Activated CD4-positive, alpha-beta T cell treated with anti-CD3 and anti-CD28 coated beads, Interleukin-2, amount 50 U/mL, for 16 hours (primary cell): ENCODE measurements at regions not wholly inside any gene's neighbourhood (a gene's known extent, or its start where the extent isn't known, plus 50 kb on each side); places are given as distances from the start of the nearest gene placed in this dataset.

Experiments used
- DNase-seq: peaks from one replicate; pipeline ENCODE4 v3.0.0-alpha.2; 2020

- no peak for DNase-seq
Observed at GRCh38 chr13:92938486-92939020, 288.1 kb upstream of the GPC6 start.

GRCh38 chr13:92941167-92941566 lies 285.4 kb upstream of the GPC6 start:
- DNase-seq, result no peak

GRCh38 chr13:92947770-92948434 lies 278.7 kb upstream of the GPC6 start:
- no peak for DNase-seq

- no peak for DNase-seq
Observed at GRCh38 chr13:92950771-92951170, 275.8 kb upstream of the GPC6 start.

- no peak for DNase-seq
Observed at GRCh38 chr13:92951273-92951890, 275.2 kb upstream of the GPC6 start.

GRCh38 chr13:92952161-92952560 lies 274.4 kb upstream of the GPC6 start:
- no peak for DNase-seq

- DNase-seq, result no peak
Observed at GRCh38 chr13:92954746-92955145, 271.9 kb upstream of the GPC6 start.

GRCh38 chr13:92959790-92960189 lies 266.8 kb upstream of the GPC6 start:
- no peak for DNase-seq

- no peak for DNase-seq
Observed at GRCh38 chr13:92963029-92963428, 263.6 kb upstream of the GPC6 start.

GRCh38 chr13:92966341-92966740 lies 260.3 kb upstream of the GPC6 start:
- no peak for DNase-seq

- no peak for DNase-seq
Observed at GRCh38 chr13:92966900-92967299, 259.7 kb upstream of the GPC6 start.

GRCh38 chr13:92967923-92968322 lies 258.7 kb upstream of the GPC6 start:
- DNase-seq, result no peak

- DNase-seq, result no peak
Observed at GRCh38 chr13:92972751-92973150, 253.9 kb upstream of the GPC6 start.

GRCh38 chr13:92974905-92975429 lies 251.6 kb upstream of the GPC6 start:
- no peak for DNase-seq

- DNase-seq, result no peak
Observed at GRCh38 chr13:92976657-92977056, 249.9 kb upstream of the GPC6 start.

- DNase-seq, result no peak
Observed at GRCh38 chr13:92984151-92984550, 242.5 kb upstream of the GPC6 start.

- no peak for DNase-seq
Observed at GRCh38 chr13:92989301-92989700, 237.3 kb upstream of the GPC6 start.

GRCh38 chr13:92991692-92992091 lies 234.9 kb upstream of the GPC6 start:
- no peak for DNase-seq

GRCh38 chr13:92994056-92994455 lies 232.6 kb upstream of the GPC6 start:
- DNase-seq, result no peak

GRCh38 chr13:93001866-93002461 lies 224.6 kb upstream of the GPC6 start:
- DNase-seq, result no peak

- DNase-seq, result no peak
Observed at GRCh38 chr13:93003531-93003930, 223.1 kb upstream of the GPC6 start.

- no peak for DNase-seq
Observed at GRCh38 chr13:93004919-93005318, 221.7 kb upstream of the GPC6 start.

- DNase-seq, result no peak
Observed at GRCh38 chr13:93007928-93008327, 218.7 kb upstream of the GPC6 start.

GRCh38 chr13:93017493-93018112 lies 209.0 kb upstream of the GPC6 start:
- no peak for DNase-seq
